ENCODE measurements at regions not wholly inside any gene's neighbourhood (a gene's known extent, or its start where the extent isn't known, plus 50 kb on each side); places are given as distances from the start of the nearest gene placed in this dataset.

DNA sequence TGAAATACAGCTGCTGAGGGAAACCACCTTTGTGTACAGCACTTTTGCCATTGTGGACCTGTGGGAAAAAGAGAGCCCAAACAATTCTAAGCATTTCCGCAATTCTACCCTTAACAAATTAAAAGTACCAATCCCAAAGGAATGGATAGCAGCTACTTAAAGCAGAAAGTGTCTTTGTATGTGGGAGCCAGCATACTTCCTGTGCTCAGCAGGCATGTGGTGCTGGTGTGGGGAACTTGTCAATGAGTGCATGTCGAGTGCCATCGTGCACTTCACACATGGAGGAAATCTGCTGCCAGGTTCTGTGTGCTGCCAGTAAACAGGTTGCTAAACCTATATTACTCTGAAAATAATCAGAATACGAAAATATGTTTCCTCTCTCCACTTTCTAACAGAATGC lies 399.0 kb downstream of the LRRC70 start:
- Histone ChIP-seq H3K4me3 (ENCODE audit: low read depth, low read length, poor library complexity, severe bottlenecking) (no peak overlapping the region), H3K9me3 (ENCODE audit: low read length) (no peaks in the 10 kb centered on the region), H4K20me1 (ENCODE audit: insufficient read depth, low read length) (no peaks in the 10 kb centered on the region), H3K9me2 (ENCODE audit: insufficient read depth, low read length) (no peaks in the 10 kb centered on the region), H3K4me1 (ENCODE audit: insufficient read depth, low read length, poor library complexity, severe bottlenecking) (no peaks in the 10 kb centered on the region), H3K36me3 (ENCODE audit: insufficient read depth, low read length) (no peaks in the 10 kb centered on the region), H3K27ac (ENCODE audit: low read depth, low read length, poor library complexity, severe bottlenecking) (no peak overlapping the region), H3K79me2 (ENCODE audit: insufficient read depth, low read depth, low read length) (no peaks in the 10 kb centered on the region), H2AFZ (ENCODE audit: low read length) (no peak overlapping the region), H3K4me2 (ENCODE audit: low read length) (no peak overlapping the region)
- ChIA-PET POLR2A (interaction anchor here (0.7 kb wide), 2 partner anchors 95 to 298 kb away, joined by 3 to 4 read pairs; no protein-coding TSS in a partner anchor), CTCF (ENCODE audit: unreplicated experiment) (no interaction called here)
- TF ChIP-seq, protein P1, sequence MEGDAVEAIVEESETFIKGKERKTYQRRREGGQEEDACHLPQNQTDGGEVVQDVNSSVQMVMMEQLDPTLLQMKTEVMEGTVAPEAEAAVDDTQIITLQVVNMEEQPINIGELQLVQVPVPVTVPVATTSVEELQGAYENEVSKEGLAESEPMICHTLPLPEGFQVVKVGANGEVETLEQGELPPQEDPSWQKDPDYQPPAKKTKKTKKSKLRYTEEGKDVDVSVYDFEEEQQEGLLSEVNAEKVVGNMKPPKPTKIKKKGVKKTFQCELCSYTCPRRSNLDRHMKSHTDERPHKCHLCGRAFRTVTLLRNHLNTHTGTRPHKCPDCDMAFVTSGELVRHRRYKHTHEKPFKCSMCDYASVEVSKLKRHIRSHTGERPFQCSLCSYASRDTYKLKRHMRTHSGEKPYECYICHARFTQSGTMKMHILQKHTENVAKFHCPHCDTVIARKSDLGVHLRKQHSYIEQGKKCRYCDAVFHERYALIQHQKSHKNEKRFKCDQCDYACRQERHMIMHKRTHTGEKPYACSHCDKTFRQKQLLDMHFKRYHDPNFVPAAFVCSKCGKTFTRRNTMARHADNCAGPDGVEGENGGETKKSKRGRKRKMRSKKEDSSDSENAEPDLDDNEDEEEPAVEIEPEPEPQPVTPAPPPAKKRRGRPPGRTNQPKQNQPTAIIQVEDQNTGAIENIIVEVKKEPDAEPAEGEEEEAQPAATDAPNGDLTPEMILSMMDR (conservative IDR thresholded peaks at IDR 0.05; ENCODE audit: low read length), result no peak
- TF ChIP-seq EZH2phosphoT487 (IDR thresholded peaks at IDR 0.05; ENCODE audit: borderline replicate concordance, low read depth, low read length), result no peak
- intact Hi-C loops (cut with micrococcal nuclease; ENCODE audit: unreplicated experiment), result no loop called here
- no TSS peak for BruUV-seq (replicated peaks)
- no peak for DNase-seq (ENCODE audit: low spot score)

DNA sequence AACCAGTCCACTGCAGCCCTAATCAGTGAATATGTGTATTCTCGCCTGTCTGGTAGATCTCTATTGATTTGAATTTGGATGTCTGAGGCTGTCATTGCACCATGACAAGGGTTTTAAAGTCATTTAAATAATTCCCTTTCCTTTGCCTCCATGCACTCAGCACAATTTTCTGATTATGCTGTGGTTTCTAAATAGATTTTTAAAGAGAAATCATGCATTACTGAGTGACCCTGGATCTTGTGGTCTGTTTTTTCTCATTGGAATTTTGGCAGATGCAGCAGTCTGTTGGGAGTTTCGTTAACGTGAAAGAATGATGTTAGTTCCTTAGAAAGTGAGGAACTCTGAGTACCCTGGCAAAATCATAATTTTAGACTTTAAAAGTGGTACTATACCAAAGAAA lies 396.0 kb downstream of the LRRC70 start:
- H3K36me3 ChIP-seq (ENCODE audit: insufficient read depth, low read length), result no peaks in the 10 kb centered on the region
- no peaks in the 10 kb centered on the region for H3K79me2 ChIP-seq (ENCODE audit: insufficient read depth, low read depth, low read length)
- ChIA-PET POLR2A (no interaction called here), CTCF (ENCODE audit: unreplicated experiment) (no interaction called here)
- H4K20me1 ChIP-seq (ENCODE audit: insufficient read depth, low read length), result no peaks in the 10 kb centered on the region
- H3K9me3 ChIP-seq (ENCODE audit: low read length), result no peaks in the 10 kb centered on the region
- H3K4me3 ChIP-seq (ENCODE audit: low read depth, low read length, poor library complexity, severe bottlenecking), result no peak overlapping the region
- H3K9me2 ChIP-seq (ENCODE audit: insufficient read depth, low read length), result no peaks in the 10 kb centered on the region
- BruUV-seq (replicated peaks), result no TSS peak
- no peak overlapping the region for H3K4me2 ChIP-seq (ENCODE audit: low read length)
- H3K4me1 ChIP-seq (ENCODE audit: insufficient read depth, low read length, poor library complexity, severe bottlenecking), result no peaks in the 10 kb centered on the region
- TF ChIP-seq EZH2phosphoT487 (IDR thresholded peaks at IDR 0.05; ENCODE audit: borderline replicate concordance, low read depth, low read length), result no peak
- TF ChIP-seq, protein P1 (conservative IDR thresholded peaks at IDR 0.05; ENCODE audit: low read length), result no peak
- intact Hi-C loops (cut with micrococcal nuclease; ENCODE audit: unreplicated experiment), result no loop called here
- H3K27ac ChIP-seq (ENCODE audit: low read depth, low read length, poor library complexity, severe bottlenecking), result no peak overlapping the region
- no peak for DNase-seq (ENCODE audit: low spot score)
- no peak overlapping the region for H2AFZ ChIP-seq (ENCODE audit: low read length)

DNA sequence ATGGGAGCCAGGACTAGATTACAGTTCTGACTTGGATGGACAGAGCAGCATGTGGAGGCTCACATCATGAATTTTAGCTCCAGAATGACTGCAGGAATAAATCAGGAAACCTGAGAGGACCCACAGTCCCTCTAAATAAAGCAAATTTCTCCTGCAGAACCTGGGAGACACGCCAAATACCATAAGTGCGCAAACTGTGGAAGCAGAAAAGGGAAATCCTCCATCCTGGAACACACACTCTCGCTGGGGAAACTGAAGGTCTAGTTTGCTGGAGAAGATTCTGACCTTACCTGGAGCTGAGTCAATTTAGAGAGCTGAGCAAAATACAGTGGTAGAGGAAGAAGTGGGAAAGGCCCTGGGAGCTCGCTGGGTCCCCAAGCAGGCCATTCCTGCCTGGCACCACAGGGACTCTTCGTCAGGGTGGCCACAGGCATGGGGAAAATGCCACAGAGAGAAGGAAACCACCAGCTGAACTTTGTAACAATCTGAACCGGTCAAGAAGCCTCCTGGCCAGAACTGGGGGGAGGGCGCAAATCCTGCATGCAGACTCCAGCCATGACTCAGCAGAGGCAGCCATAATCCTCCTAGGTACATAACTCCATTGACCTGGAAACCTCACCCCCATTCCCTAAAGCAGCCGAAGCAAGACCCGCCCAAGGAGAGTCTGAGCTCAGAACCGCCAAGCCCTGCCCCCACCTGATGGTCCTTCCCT lies 390.9 kb downstream of the LRRC70 start:
- BruUV-seq (replicated peaks), result no TSS peak
- no peaks in the 10 kb centered on the region for H3K9me3 ChIP-seq (ENCODE audit: low read length)
- H3K9me2 ChIP-seq (ENCODE audit: insufficient read depth, low read length), result no peaks in the 10 kb centered on the region
- no peaks in the 10 kb centered on the region for H4K20me1 ChIP-seq (ENCODE audit: insufficient read depth, low read length)
- intact Hi-C loops (cut with micrococcal nuclease; ENCODE audit: unreplicated experiment), result no loop called here
- H3K36me3 ChIP-seq (ENCODE audit: insufficient read depth, low read length), result no peaks in the 10 kb centered on the region
- H3K4me1 ChIP-seq (ENCODE audit: insufficient read depth, low read length, poor library complexity, severe bottlenecking), result no peaks in the 10 kb centered on the region
- POLR2A ChIA-PET, result no interaction called here
- no peak overlapping the region for H3K27ac ChIP-seq (ENCODE audit: low read depth, low read length, poor library complexity, severe bottlenecking)
- H3K79me2 ChIP-seq (ENCODE audit: insufficient read depth, low read depth, low read length), result no peaks in the 10 kb centered on the region
- CTCF ChIA-PET (ENCODE audit: unreplicated experiment), result no interaction called here
- TF ChIP-seq, protein P1 (conservative IDR thresholded peaks at IDR 0.05; ENCODE audit: low read length), result no peak
- no peak for TF ChIP-seq EZH2phosphoT487 (IDR thresholded peaks at IDR 0.05; ENCODE audit: borderline replicate concordance, low read depth, low read length)
- no peak overlapping the region for H2AFZ ChIP-seq (ENCODE audit: low read length)
- H3K4me3 ChIP-seq (ENCODE audit: low read depth, low read length, poor library complexity, severe bottlenecking), result no peak overlapping the region
- DNase-seq (ENCODE audit: low spot score), result no peak
- no peak overlapping the region for H3K4me2 ChIP-seq (ENCODE audit: low read length)
